GM20431 (cell line): ENCODE measurements at regions not wholly inside any gene's neighbourhood (a gene's known extent, or its start where the extent isn't known, plus 50 kb on each side); places are given as distances from the start of the nearest gene placed in this dataset.

Source experiments
- in situ Hi-C: fragments of 300-500 bp; cut with MseI, MboI; formaldehyde crosslinking; loops from one replicate; pipeline ENCODE4 v1.15.0; 2020; ENCODE audit warnings: low sequenced_read_pairs; ENCODE audit not compliant: unreplicated experiment

DNA sequence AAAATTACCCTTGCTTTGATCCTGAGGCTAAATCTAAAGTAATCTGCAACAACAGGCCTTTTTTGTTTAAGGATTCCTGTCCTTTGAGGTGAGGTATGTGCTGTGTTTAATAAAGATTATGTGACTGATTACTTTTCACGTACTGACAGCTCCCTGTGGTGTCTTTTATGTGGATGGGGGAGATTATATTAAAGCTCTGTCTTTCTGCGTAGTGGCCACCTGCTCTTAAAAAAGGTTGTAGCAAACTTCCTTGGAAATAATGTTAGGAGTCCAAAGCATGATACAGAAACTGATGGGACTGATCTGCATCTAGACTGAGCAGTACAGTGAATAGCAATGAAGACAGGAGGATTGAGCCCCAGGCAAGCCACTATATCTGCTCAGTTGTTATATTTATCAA is 453.0 kb upstream of the GOLIM4 start:
- in situ Hi-C loops = no loop called here

DNA sequence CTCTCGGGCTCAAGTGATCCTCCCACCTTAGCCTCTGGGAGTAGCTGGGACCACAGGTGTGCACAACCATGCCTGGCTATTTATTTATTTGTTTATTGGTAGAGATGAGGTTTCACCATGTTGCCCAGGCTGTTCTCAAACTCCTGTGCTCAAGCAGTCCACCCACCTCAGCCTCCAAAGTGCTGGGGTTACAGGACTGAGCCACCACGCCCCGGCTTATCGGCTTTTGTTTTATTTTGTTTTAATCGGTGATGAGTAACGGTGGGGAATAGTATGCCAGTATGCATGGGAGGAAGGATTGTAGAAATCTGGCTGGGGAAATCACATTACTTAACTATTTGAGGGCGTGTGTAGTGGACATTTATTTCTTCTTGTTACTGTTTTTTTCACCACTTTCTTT is 451.0 kb upstream of the GOLIM4 start:
- in situ Hi-C loops = no loop called here

DNA sequence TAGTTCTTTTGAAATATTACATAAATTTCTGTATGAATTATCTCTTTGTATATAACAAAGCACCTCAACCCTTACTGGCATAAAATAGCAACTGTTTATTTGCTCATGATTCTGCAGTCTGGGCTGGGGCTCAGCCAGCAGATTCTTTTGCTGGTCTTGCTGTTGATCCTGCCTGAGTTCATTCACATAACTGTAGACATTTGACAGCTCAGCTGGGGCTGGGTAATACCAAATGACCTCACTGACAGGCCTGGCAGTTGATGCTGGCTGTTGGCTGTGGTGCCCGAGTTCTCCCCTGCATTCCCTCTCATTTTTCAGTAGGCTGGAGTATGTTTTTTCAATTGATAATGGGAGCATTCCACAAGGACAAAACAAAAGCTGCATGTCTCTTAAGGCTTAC is 449.9 kb upstream of the GOLIM4 start:
- in situ Hi-C loops = no loop called here

DNA sequence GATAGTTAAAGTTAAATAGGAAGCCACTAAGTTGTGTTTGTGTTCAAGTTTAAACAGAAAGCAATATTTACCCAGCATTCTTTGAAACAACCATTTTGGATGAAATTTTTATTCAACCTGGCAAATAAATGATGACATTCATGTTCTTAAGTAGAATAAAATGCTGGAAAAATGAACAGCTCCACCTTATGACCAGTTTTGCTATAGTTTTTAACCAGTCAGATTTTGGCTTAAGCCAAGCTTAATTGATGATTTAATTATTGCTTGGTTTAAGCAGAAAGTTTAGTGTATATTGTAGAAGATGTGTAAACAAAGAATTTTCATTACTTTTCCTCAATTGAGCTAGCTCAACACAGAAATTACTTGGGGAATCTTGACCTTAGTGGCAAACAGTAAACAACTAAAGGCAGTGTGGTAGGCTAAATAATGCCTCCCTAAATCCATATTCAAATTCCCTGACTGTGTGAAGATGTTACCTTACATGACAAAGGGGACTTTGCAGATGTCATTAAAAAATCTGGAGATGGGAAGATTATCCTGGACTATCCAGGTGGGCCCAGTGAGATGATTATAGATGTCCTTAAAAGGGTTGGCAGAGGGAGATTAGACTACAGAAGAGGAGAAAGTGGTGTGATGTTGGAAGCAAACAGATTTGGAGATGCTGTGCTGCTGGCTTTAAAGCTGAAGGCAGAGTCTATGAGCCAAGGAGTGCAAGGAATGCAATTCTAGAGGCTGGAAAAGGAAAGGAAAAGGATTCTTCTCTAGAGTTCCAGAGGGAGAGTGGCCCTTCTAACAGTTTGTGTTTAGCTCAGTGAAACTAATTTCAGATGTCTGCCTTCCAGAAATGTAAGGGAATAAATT is 448.6 kb upstream of the GOLIM4 start:
- in situ Hi-C loops = no loop called here

DNA sequence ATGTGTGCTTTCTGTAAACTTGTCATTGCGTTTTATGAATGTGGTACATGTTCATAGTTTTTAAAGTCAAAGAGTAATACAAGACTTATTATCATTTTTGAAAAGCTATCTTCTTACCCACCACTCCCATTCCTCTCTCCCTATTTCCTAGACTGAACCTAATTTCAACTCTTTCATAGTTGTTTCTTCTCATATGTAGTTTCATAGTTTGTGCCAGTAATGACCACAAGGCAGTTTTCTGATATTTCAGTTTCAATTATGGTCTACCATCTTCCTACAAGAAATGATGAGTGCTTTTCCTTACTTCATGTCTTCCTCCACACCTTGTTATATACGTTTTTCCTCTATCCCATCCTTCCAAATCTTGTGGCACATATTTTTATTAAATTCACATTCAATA is 445.0 kb upstream of the GOLIM4 start:
- in situ Hi-C loops = no loop called here

DNA sequence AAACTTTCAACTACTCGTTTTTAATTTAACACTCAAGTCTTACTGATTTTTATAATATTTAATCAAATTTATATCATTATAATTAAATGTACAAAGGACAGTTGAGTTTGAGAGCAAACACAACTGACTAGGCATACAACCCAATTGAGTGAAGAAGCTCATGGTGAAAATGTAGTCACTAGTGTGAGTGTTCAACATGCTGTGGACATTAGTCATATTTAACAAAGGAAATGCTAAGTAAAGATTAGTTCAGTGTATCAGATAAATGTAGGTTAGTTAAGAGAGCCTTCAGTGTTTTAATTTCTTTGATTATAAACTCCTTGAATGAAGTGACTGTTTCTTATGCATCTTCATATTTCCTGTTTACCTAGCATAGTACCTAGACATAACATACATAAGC is 444.2 kb upstream of the GOLIM4 start:
- in situ Hi-C loops = no loop called here

DNA sequence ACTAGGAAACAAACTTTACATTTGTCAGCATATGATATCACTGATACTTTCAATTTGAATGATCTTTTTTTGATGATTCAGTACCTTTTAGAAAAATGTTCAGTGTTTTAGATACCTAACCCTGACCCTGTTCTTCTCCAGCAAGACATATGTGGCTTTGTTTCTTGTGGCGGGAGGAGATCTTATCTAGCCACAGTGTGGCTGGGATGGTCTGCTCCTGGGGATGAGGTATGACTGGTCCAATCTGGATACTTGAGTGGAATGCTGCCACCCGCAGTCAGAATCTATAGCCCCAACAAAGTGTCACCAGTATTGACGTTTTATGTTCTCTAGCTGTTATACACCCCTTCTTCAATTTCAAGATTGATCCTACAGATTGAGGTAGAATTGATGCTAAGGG is 439.0 kb upstream of the GOLIM4 start:
- in situ Hi-C loops = no loop called here

DNA sequence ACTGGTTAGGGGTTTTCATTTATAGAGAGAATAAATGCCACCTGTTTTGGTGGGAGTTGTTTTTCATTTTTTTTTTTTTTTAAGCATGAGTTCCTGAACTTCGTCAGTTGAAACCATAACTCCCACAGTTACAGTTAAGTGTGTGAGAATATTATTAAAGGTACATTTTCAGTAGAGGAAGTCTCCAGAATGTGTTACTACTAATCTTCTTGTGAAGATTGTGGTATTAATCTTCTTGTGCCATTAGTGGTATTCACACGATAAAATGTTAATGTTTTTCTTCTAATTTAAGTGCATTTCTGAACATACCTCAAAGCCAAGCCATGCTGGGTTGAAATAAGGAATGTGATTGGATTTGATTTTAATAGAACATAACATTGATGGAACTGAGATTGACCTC is 437.9 kb upstream of the GOLIM4 start:
- in situ Hi-C loops = no loop called here

DNA sequence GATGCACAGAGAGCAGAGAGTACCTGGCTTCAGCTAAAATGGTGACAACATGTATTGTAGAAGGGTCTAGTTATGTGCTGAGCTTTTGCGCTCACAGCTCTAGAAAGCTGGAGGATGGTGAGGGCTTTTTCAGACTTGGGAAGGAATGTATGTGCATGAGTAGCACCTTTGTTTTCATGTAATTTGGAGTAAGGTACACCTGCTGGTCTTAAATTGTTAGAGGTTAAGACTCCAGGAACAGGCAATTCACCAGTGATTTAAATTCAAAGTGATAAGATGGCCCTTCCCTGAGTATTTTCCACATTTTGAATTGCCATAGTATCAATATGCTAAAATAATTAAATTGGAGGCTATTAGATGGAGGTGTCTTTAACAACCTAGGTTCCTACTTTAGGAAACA is 436.4 kb upstream of the GOLIM4 start:
- in situ Hi-C loops = no loop called here

DNA sequence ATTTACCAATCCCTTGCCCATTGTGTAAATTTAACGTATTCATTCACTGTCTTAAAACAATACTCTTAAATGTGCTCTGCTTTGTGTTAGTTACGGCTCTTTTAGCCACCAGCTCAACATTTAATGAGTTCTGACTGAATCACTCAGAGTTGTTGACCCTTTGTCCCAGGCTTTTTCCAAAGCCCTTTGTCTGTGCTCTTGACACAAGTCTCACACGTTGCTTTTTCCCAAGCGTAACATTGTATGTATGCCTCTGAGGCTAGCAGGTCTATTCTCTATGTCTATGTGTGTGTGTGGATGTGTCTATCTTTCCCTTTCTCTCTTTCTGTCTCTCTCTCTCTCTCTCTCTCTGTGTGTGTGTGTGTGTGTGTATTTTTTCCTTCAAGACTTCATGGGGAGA is 435.4 kb upstream of the GOLIM4 start:
- in situ Hi-C loops = no loop called here

DNA sequence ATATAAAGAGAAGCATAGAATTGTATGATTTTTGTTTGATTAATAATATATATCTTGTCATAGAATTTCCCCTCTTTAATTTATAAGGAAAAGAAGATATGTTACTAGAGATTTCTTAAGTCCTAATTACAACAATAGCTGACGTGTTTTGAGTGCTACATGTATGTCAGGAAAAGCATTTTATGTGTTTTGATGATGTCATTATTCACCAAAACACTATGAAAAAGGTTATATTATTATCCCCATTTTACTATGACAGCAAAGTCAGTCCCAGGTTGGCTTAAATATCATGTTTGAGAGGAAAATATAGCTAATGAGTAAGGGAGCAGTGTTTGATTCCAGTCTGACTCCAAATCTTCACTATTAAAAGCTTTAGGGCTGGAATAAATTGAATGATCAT is 428.4 kb upstream of the GOLIM4 start:
- in situ Hi-C loops = loop anchor here (25.0 kb wide), 1 partner anchor 88 kb away; no protein-coding TSS in a partner anchor

DNA sequence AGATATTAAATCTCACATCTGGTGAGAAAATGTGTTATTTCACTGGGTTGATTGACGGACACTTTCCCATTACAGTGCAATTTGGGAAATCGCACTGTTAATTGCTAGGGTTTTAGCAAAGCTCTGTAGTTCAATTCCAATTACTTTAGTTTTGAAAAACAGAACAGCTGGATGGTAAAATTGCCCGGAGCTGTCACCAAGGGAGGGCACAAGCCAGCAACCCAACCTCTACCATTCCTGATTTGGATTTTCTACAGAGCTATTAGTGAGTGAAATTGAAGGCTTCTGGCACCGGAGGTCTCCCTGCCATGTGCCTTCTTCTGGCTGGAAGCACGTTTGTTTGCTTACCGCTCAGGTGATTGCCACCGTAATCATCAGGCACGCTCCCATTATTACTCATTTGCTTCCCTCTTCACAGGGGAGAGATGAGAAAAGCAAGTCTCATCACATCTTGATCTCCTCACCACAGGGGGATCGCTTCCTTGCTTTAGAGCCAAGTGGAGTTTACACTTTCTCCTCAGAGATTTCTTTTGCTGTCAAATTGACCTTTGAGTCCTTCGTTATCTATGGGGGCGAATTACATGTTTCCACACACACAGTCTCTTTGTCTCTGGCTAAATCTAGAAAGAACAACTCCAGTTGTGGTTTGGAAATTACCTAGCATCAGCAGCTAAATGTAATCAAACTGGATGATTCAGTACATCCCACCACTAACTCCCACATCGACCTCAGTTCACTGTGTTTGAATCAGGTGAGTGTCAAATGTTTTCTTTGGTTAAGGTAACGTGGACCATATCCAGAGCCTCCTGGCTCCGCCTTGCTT is 421.7 kb upstream of the GOLIM4 start:
- in situ Hi-C loops = loop anchor here (10.0 to 25.0 kb wide), 2 partner anchors 95 to 327 kb away; no protein-coding TSS in a partner anchor

DNA sequence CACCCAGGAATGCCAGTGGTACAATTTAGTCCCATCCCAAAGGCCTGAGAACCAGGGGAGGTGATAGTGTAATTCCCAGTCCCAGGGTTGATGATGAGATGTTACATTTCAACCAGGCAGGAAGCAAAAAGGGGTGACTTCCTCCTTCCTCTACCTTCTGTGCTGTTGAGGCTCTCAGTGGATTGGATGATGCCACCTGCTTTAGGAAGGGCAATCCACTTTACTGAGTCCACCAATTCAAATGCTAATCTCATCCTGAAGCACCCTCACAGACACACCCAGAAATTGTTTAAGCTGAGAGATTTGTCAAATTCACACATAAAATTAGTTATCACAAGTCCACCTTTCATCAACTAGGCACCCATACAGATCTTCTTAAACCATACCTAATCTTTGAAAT is 418.5 kb upstream of the GOLIM4 start:
- in situ Hi-C loops = loop anchor here (10.0 to 25.0 kb wide), 2 partner anchors 98 to 331 kb away; no protein-coding TSS in a partner anchor

DNA sequence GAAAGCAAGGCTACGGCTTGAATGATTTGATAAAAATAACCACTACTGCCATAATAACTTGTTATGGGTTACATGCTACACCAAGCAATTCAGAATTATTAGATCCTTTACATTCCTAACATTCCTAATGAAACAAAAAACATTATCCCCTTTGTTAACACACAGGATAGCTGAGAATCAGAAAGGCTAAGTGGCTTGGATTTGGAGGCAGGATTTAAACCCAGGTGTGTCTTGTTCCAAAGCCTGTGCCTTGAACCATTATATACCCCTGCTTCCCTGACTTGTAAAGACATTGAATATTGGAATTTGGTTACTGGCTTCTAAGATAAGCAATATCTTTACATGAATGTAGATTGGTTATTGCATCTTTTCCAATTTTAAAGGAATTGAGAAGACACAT is 417.1 kb upstream of the GOLIM4 start:
- in situ Hi-C loops = loop anchor here (10.0 to 25.0 kb wide), 2 partner anchors 99 to 332 kb away; no protein-coding TSS in a partner anchor

DNA sequence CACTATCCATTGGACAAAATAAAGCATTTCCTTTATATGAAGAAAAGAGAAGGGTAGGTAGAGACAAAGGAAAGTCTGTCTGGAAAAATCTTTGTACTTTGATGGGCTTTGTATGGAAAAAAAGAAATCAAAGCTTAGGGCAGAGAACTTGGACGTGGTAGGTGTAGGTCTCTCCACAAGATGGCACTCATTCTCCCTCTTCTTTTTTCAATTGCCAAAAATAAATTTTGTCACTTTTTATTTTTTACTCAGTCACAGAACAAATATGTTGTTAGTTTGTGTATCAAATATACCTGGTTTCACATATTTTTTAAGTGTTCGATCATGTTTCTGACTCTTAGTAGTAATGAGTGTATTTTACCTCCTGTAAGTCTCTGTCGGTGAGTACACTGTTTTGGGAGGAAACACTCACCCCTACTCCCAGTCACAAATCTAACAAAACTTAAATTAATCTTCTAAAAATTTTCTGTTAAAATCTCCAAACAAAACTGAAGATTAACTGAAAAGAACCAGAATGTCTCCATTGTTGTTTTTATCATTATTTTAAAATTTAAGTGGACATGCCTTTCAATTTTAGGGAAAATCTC is 415.8 kb upstream of the GOLIM4 start:
- in situ Hi-C loops = loop anchor here (10.0 to 25.0 kb wide), 2 partner anchors 101 to 333 kb away; no protein-coding TSS in a partner anchor

DNA sequence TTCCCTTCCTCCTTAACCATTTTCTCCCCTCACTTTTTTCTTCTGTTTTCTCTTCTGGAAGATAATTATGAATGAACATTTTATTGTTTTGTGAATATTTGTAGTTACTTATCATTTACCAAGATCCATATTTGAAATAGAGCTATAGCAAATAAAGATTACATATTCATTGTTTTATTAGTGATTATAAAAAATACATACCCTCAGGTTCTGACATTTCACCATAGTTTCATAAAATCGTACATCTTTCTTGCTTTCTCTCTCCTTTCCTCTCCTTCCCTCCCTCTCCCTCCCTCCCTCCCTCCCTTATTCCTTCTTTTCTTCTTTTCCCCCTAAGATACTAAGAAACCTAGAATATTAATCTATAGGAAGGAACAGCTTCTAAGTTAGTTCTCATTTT is 410.9 kb upstream of the GOLIM4 start:
- in situ Hi-C loops = loop anchor here (25.0 kb wide), 1 partner anchor 106 kb away; no protein-coding TSS in a partner anchor

DNA sequence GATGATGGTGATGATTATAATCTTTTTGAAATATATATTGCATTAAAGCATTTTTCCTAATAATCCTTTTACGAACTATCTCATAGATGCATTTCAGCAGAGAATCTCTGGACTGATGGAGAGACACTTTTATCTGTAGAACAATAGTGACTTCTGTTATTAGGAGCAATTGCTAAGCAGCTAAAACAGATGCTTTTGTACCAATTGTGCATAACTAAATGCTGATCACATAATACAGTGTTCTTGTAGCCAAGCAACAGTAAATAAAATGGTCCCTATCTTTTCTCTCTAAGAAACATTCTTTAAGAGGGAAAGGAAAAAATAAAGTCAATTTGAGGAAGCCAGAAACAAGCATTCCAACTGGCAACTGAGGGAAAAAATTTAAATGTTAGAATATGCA is 405.8 kb upstream of the GOLIM4 start:
- in situ Hi-C loops = loop anchor here (25.0 kb wide), 1 partner anchor 111 kb away; no protein-coding TSS in a partner anchor

DNA sequence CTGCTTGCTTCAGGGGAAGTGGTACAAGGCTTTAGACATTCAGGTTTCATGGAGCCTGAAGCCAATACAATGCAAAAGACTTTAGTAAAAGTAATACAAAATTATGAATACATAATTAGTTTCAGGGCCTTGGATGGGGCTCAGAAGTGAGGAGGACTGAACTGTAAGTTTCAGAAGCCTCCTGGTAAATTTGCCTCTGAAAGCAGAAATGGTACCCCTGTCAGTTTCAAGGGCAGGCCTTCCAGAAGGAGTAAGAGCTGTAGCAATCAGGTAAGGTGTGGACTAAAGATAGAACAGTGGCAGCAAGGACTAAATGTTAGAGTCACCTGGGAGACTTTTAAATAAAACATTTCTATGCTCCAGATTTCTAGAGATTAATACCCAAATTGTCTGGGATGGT is 402.5 kb upstream of the GOLIM4 start:
- in situ Hi-C loops = no loop called here

DNA sequence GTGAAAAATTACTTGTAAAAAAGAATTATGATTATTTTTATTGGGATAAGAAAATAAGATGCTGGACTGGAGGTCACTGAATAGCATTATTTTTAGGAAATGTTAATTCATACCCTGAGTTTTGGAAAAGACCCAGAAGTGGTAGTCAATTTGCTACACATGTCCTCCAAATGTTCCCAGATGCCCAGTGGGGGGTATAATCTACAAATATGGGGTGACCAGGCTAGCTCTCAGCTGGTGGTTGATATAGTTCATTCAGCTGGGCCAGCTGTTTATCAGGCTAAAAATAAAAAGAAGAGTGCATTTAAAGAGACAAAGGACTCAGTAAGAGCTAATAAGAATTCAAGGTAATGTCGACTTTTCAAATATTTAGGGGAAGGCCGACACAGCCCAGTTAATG is 402.0 kb upstream of the GOLIM4 start:
- in situ Hi-C loops = no loop called here

DNA sequence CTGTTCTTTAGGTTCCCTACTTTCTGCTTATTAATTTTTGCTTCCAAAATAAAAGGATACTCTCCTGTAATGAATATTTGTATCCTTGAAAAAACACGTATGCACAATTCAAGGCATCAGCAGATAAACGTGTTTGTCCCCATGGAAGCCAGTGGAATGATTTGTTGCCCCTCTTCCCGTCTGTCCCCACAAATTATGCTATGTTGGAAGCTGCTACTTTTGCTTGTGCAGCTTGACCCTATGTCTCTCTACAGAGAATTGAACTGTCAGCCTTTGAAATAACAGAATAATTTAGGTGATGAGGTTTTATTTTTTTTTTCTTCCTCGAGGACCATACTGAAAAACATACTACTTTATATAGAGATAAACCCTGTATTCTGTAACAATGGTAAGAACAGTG is 401.5 kb upstream of the GOLIM4 start:
- in situ Hi-C loops = no loop called here

DNA sequence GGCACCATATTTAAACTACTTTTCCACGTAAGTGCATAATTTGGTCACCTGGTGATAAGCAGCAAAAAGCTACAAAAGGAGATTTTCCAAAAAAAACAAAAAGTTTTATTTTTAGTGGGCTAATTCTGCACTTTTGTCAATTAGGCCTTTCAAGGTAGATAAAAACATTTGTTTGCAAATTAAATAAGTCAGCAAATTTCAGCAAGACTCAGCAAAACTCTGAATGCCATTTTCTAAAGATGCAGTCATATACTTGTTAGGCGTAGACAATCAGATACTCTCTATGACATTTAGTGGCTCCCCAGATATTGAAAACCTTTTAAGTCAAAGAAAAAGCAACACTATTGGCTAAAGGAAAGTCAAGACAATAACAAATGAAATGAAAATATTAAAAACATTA is 400.2 kb upstream of the GOLIM4 start:
- in situ Hi-C loops = no loop called here
